ENCODE measurements at regions not wholly inside any gene's neighbourhood (a gene's known extent, or its start where the extent isn't known, plus 50 kb on each side); places are given as distances from the start of the nearest gene placed in this dataset.

DNA sequence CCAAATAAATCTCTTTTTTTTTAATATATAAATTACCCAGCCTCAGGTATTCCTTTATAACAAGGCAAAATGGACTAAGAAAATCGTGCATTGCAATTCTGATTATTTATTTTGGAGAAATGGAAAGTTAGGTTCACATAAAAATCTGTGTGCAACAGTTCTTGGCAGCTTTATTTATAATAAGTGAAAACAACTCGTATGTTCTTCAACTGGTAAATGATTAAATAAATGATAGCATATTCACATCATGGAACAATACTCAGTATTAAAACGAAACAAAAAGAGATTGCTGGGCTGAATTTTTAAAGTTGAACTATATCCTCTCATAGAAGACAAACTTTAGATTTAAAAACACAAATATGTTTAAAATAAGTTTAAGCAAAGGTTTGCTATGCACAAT is 176.3 kb upstream of the ZNF385D start:
- Histone ChIP-seq H3K27me3 (no peaks in the 10 kb centered on the region), H3K27ac (no peak overlapping the region), H3K9me3 (no peaks in the 10 kb centered on the region), H3K4me3 (no peak overlapping the region), H3K36me3 (no peaks in the 10 kb centered on the region), H3K4me1 (no peaks in the 10 kb centered on the region)
- intact Hi-C loops (cut with DNase I; ENCODE audit: low total_unique reads): no loop called here
- TF ChIP-seq, protein P1, sequence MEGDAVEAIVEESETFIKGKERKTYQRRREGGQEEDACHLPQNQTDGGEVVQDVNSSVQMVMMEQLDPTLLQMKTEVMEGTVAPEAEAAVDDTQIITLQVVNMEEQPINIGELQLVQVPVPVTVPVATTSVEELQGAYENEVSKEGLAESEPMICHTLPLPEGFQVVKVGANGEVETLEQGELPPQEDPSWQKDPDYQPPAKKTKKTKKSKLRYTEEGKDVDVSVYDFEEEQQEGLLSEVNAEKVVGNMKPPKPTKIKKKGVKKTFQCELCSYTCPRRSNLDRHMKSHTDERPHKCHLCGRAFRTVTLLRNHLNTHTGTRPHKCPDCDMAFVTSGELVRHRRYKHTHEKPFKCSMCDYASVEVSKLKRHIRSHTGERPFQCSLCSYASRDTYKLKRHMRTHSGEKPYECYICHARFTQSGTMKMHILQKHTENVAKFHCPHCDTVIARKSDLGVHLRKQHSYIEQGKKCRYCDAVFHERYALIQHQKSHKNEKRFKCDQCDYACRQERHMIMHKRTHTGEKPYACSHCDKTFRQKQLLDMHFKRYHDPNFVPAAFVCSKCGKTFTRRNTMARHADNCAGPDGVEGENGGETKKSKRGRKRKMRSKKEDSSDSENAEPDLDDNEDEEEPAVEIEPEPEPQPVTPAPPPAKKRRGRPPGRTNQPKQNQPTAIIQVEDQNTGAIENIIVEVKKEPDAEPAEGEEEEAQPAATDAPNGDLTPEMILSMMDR (IDR thresholded peaks at IDR 0.05): no peak
- DNase-seq: no peak

DNA sequence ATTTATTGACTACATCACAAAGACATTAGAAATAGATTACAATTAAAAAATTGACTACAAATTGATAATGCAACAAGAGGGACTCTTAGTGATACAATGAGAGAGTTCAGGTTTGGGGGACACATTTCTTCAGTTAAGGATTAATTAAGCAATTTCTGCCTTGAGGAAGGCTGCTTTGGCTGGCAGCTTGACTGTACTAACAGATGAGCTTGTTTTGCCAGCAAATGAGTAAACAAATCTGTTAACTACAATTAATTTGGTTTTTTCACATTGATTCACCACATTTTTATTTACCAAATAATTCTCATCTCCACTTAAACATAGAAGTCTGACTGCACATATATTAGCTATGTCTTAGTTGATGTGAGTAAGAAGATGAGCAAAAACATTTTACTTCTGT is 183.6 kb upstream of the ZNF385D start:
- TF ChIP-seq, protein P1 (IDR thresholded peaks at IDR 0.05): no peak
- no peaks in the 10 kb centered on the region for H3K9me3 ChIP-seq

DNA sequence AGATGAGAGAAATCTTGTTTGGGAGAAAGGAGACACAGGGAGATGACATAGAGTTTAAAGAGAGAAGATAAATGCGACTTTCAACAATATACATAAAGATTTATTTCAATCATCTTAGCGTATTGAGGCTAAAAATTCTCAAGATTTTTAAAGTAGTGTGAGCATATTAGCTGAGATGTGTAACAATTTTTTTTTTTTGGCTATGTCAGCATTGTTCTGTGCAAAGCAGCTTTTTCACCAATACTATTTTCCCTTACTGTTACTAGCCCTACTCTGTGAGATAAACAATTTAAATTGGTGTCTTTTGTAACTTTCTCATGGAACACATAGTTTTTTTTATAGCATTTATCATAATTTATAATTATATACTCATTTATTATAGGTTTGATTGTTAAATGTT is 185.2 kb upstream of the ZNF385D start:
- Histone ChIP-seq H3K27ac (no peak overlapping the region), H3K4me1 (no peaks in the 10 kb centered on the region), H3K27me3 (no peaks in the 10 kb centered on the region), H3K4me3 (no peak overlapping the region), H3K9me3 (no peaks in the 10 kb centered on the region), H3K36me3 (no peaks in the 10 kb centered on the region)
- DNase-seq: no peak
- intact Hi-C loops (cut with DNase I; ENCODE audit: low total_unique reads): no loop called here
- TF ChIP-seq, protein P1 (IDR thresholded peaks at IDR 0.05): no peak

More for the DNA sequence above, 183.6 kb upstream of the ZNF385D start:
- no peak overlapping the region for H3K4me3 ChIP-seq
- H3K27me3 ChIP-seq: no peaks in the 10 kb centered on the region
- intact Hi-C loops (cut with DNase I; ENCODE audit: low total_unique reads): no loop called here
- DNase-seq: no peak
- no peaks in the 10 kb centered on the region for H3K4me1 ChIP-seq
- no peaks in the 10 kb centered on the region for H3K36me3 ChIP-seq
- no peak overlapping the region for H3K27ac ChIP-seq

DNA sequence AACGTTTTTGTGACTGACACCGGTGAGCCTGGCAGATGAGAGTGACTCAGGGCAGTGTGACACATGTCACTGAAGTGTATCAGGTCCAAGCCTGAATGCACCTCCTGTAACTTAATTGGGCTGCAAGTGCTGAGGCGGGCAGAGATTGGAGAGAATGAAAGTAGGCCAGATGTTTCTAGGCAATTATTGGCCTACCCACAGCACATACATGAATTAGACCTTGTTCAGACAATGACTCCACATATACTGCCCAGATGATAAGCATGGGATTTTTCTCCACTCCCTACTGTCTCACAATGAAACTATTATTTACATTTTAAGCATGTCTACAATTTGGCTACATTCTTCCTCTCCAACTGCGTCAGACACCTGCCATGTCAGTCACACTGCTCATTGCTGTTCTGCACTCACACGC is 187.3 kb upstream of the ZNF385D start:
- Histone ChIP-seq H3K9me3 (no peaks in the 10 kb centered on the region), H3K27me3 (no peaks in the 10 kb centered on the region), H3K27ac (no peak overlapping the region), H3K4me1 (peaks cover 0 to 10% (median 0%) of the 10 kb centered on the region in 4 donors), H3K4me3 (no peak overlapping the region), H3K36me3 (no peaks in the 10 kb centered on the region)
- TF ChIP-seq, protein P1 (IDR thresholded peaks at IDR 0.05): no peak
- DNase-seq: no peak
- intact Hi-C loops (cut with DNase I; ENCODE audit: low total_unique reads): no loop called here

DNA sequence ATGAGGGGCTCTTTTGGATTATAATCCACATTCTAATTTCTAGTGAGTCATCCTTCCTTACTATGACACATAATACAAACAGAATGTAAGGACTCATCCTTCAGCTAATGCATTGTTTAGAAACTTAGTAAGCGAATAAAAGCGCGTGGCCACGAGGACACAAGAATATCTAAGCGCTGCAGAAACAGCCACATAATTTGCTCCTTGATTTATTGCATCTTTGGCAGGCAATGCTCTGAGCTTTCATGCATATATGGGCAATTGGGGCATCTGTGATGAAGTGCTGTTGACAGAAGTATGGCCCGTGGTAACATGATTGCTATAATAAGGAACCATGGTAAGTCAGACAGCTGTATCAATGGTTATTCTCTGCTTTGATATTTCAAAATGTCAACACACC is 191.3 kb upstream of the ZNF385D start:
- H3K27ac ChIP-seq: no peak overlapping the region
- no peak for DNase-seq
- TF ChIP-seq, protein P1 (IDR thresholded peaks at IDR 0.05): no peak
- H3K9me3 ChIP-seq: no peaks in the 10 kb centered on the region
- H3K4me3 ChIP-seq: no peak overlapping the region
- H3K27me3 ChIP-seq: no peaks in the 10 kb centered on the region
- H3K4me1 ChIP-seq: peaks cover 0 to 10% (median 0%) of the 10 kb centered on the region in 4 donors
- intact Hi-C loops (cut with DNase I; ENCODE audit: low total_unique reads): no loop called here
- no peaks in the 10 kb centered on the region for H3K36me3 ChIP-seq

DNA sequence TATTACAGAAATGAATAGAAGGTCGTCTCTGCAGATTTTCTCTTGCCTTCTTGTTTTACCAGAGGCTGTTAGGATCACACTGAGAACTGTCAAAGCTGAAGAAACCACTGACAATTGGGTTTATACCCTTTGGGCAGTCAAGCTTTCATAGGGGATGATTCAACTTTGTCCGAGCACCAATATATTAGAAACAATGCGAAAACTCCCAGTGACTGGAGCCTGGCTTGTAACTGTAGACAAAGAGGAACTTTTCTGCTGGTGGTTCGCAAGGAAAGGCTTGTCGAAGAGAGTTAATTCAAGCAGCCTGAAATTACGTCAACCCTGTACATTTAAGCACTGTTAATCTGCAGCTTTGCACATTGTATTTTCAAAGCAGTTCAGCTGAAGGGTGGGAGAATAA is 193.2 kb upstream of the ZNF385D start:
- TF ChIP-seq, protein P1 (IDR thresholded peaks at IDR 0.05): no peak

More for the DNA sequence above, 193.2 kb upstream of the ZNF385D start:
- Histone ChIP-seq H3K27me3 (no peaks in the 10 kb centered on the region), H3K27ac (no peak overlapping the region), H3K4me3 (no peak overlapping the region), H3K4me1 (peaks cover 0 to 10% (median 0%) of the 10 kb centered on the region in 4 donors), H3K36me3 (no peaks in the 10 kb centered on the region), H3K9me3 (no peaks in the 10 kb centered on the region)
- intact Hi-C loops (cut with DNase I; ENCODE audit: low total_unique reads): no loop called here
- DNase-seq: no peak

All from tibial artery (tissue), 4 donors.